Smooth muscle cell (in vitro differentiated cells): ENCODE measurements at regions not wholly inside any gene's neighbourhood (a gene's known extent, or its start where the extent isn't known, plus 50 kb on each side); places are given as distances from the start of the nearest gene placed in this dataset.
A peak's percentile ranks its signal among the peaks of the same experiment; 100 is the strongest.
"Not testable (repeated sequence)": the region's sequence is repeated elsewhere in the genome, so short reads cannot be mapped to it uniquely, and the experiment has no call there.

Experiments used
- DNase-seq: peaks from one replicate; lab custom pipeline; 2025; ENCODE audit not compliant: unreplicated experiment; lab: John Stamatoyannopoulos, UW
- H2AFZ ChIP-seq: fragments of 200-600 bp; sonication (generic); 2 replicates; pipeline ENCODE4 v1.6.0; 2016; ENCODE audit warnings: antibody characterized with exemption, low read depth, mild to moderate bottlenecking
- H3F3A ChIP-seq: fragments of 200-600 bp; sonication (generic); 2 replicates; pipeline ENCODE4 v1.6.0; 2017; ENCODE audit warnings: antibody characterized with exemption, low read depth
- H3K27ac ChIP-seq: fragments of 200-600 bp; sonication (generic); 2 replicates; pipeline ENCODE4 v1.5.1; 2016; ENCODE audit warnings: low read depth, mild to moderate bottlenecking
- H3K27me3 ChIP-seq: fragments of 200-600 bp; sonication (generic); 2 replicates; pipeline ENCODE4 v1.6.1; 2016; ENCODE audit warnings: low read depth, mild to moderate bottlenecking
- H3K36me3 ChIP-seq: fragments of 200-600 bp; sonication (generic); 2 replicates; pipeline ENCODE4 v1.5.1; 2016; ENCODE audit warnings: low read depth
- H3K4me1 ChIP-seq: fragments of 200-600 bp; sonication (generic); 2 replicates; pipeline ENCODE4 v1.5.1; 2016; ENCODE audit warnings: low read depth
- H3K4me2 ChIP-seq: fragments of 200-600 bp; sonication (generic); 2 replicates; pipeline ENCODE4 v1.6.0; 2016; ENCODE audit warnings: mild to moderate bottlenecking
- H3K4me3 ChIP-seq: fragments of 200-600 bp; sonication (generic); 2 replicates; pipeline ENCODE4 v1.5.1; 2016; ENCODE audit warnings: mild to moderate bottlenecking
- H3K79me2 ChIP-seq: fragments of 200-600 bp; sonication (generic); 2 replicates; pipeline ENCODE4 v1.6.0; 2016; ENCODE audit warnings: low read depth, mild to moderate bottlenecking
- H3K9ac ChIP-seq: fragments of 200-600 bp; sonication (generic); 2 replicates; pipeline ENCODE4 v1.6.0; 2016; ENCODE audit warnings: low read depth
- H3K9me3 ChIP-seq: fragments of 200-600 bp; sonication (generic); replicated peaks from 2 replicates; pipeline ENCODE4 v1.5.1; 2016; ENCODE audit warnings: low read depth
- H4K20me1 ChIP-seq: fragments of 200-600 bp; sonication (generic); 2 replicates; pipeline ENCODE4 v1.6.0; 2016; ENCODE audit warnings: low read depth
- CTCF ChIP-seq: fragments of 200-600 bp; sonication (generic); IDR thresholded peaks from 2 replicates; pipeline ENCODE4 v1.5.1; 2017; ENCODE audit warnings: borderline replicate concordance, mild to moderate bottlenecking, antibody characterized with exemption; ENCODE audit not compliant: insufficient read depth, poor library complexity, severe bottlenecking
- WGBS: methylation state at CpG from one replicate; pipeline ENCODE4 v1.1.7; 2016; ENCODE audit warnings: low lambda C conversion rate; 5-methylcytosine and 5-hydroxymethylcytosine counted together

DNA sequence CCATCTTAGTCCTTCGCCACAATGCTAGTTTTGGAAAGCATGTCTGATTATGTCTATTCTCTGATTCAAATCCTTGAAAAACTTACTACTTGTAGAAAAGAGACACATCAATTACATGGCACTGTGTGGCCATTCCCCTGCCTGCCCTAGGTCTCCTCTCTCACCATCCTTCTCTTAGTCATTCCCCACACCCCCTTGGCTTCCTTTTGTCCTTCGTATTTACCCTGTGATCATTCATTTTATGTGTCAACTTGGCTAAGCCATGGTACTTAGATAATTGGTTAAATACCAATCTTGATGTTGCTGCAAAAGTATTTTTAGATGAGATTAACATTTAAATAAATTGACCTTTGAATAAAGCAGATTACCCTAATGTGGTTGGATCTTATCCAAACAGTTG, 122.9 kb upstream of the CDH11 start:
- Histone ChIP-seq H3K9ac (no peak overlapping the region), H3K27ac (no peak overlapping the region), H2AFZ (no peak overlapping the region), H3K4me1 (peaks cover 7% of the 10 kb centered on the region), H3K9me3 (no peaks in the 10 kb centered on the region), H3K4me3 (no peak overlapping the region), H3K27me3 (no peaks in the 10 kb centered on the region), H4K20me1 (peaks cover 100% of the 10 kb centered on the region), H3K4me2 (no peak overlapping the region), H3K36me3 (no peaks in the 10 kb centered on the region), H3F3A (peaks cover 7% of the 10 kb centered on the region), H3K79me2 (peaks cover 96% of the 10 kb centered on the region)
- WGBS: 70% methylated on average over 2 of the region's 2 CpGs
- no peak for TF ChIP-seq CTCF
- DNase-seq: no peak

GRCh38 chr16:65235339-65236177, 113.7 kb upstream of the CDH11 start:
- Histone ChIP-seq H3K27me3 (no peaks in the 10 kb centered on the region), H3K36me3 (no peaks in the 10 kb centered on the region), H3K4me3 (peak overlapping the region; percentile 41), H2AFZ (no peak overlapping the region), H4K20me1 (peaks cover 7% of the 10 kb centered on the region), H3K4me2 (peak overlapping the region; percentile 85), H3K9ac (peak overlapping the region; percentile 40), H3F3A (no peaks in the 10 kb centered on the region), H3K27ac (peak overlapping the region; percentile 50), H3K79me2 (peaks cover 35% of the 10 kb centered on the region), H3K9me3 (no peaks in the 10 kb centered on the region), H3K4me1 (peaks cover 19% of the 10 kb centered on the region)
- DNase-seq: no peak
- WGBS: 47% methylated on average over 9 of the region's 9 CpGs
- TF ChIP-seq CTCF: no peak

DNA sequence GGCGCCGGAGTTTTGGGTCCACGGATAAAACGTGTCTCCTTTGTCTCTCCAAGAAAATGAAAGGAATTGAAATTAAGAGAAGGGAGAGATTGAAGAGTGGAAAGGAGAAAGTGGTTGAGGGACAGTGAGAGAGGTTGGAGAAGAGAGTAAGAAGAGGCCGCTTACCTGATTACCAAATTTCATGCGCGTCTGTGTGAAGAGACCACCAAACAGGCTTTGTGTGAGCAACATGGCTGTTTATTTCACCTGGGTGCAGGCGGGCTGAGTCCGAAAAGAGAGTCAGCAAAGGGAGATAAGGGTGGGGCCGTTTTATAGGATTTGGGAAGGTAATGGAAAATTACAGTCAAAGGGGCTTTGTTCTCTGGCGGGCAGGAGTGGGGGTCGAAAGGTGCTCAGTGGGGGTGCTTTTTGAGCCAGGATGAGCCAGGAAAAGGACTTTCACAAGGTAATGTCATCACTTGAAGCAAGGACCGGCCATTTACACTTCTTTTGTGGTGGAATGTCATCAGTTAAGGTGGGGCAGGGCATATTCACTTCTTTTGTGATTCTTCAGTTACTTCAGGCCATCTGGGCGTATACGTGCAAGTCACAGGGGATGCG, 113.0 kb upstream of the CDH11 start:
- Histone ChIP-seq H3K4me1 (peaks cover 12% of the 10 kb centered on the region), H3K4me2 (peak overlapping the region; percentile 85), H3K79me2 (peaks cover 28% of the 10 kb centered on the region), H3K27ac (peak overlapping the region; percentile 50), H3K4me3 (peak overlapping the region; percentile 41), H3K9ac (peak overlapping the region; percentile 40)
- WGBS: 42% methylated on average over 15 of the region's 16 CpGs
- H4K20me1 ChIP-seq, H3K36me3 ChIP-seq, H3K27me3 ChIP-seq, H3F3A ChIP-seq, H3K9me3 ChIP-seq, DNase-seq, H2AFZ ChIP-seq: not testable (repeated sequence)

- Histone ChIP-seq H3K36me3 (peaks cover 2% of the 10 kb centered on the region), H3K4me2 (peak overlapping the region; percentile 47), H4K20me1 (no peaks in the 10 kb centered on the region), H3F3A (no peaks in the 10 kb centered on the region), H3K27me3 (no peaks in the 10 kb centered on the region), H3K4me1 (peaks cover 10% of the 10 kb centered on the region), H3K9me3 (no peaks in the 10 kb centered on the region), H3K4me3 (no peak overlapping the region), H2AFZ (no peak overlapping the region), H3K79me2 (peaks cover 54% of the 10 kb centered on the region), H3K9ac (peak overlapping the region; percentile 31), H3K27ac (peak overlapping the region; percentile 89)
- WGBS: 9% methylated on average over 3 of the region's 3 CpGs
- TF ChIP-seq CTCF: no peak
- DNase-seq: no peak
Measured at GRCh38 chr16:65229191-65229662, 107.4 kb upstream of the CDH11 start.
